ENCODE measurements at regions not wholly inside any gene's neighbourhood (a gene's known extent, or its start where the extent isn't known, plus 50 kb on each side); places are given as distances from the start of the nearest gene placed in this dataset.

GRCh38 chr2:51995293-51995692 is 963.4 kb upstream of the NRXN1 start:
- no peak overlapping the region for H3K4me3 ChIP-seq (ENCODE audit: low read length)
- H3K27ac ChIP-seq (ENCODE audit: low read length): no peak overlapping the region
- no peaks in the 10 kb centered on the region for H3K79me2 ChIP-seq (ENCODE audit: low read length)
- no peaks in the 10 kb centered on the region for H3F3A ChIP-seq (ENCODE audit: insufficient read depth, low read length)
- H3K27me3 ChIP-seq (replicated peaks; ENCODE audit: insufficient read depth, low read length): no peaks in the 10 kb centered on the region
- TF ChIP-seq EZH2phosphoT487 (IDR thresholded peaks at IDR 0.05; ENCODE audit: low read length) (no peak), CTCF (IDR thresholded peaks at IDR 0.05; ENCODE audit: low read length) (no peak), EZH2 (optimal IDR thresholded peaks at IDR 0.05; ENCODE audit: low read depth, low read length) (no peak)
- no peaks in the 10 kb centered on the region for H4K20me1 ChIP-seq (ENCODE audit: insufficient read depth, low read length)
- H3K9me3 ChIP-seq (replicated peaks; ENCODE audit: insufficient read depth, low read length): no peaks in the 10 kb centered on the region
- H3K9ac ChIP-seq (ENCODE audit: low read length): no peak overlapping the region
- DNase-seq: no peak
- no peak overlapping the region for H3K4me2 ChIP-seq (ENCODE audit: low read depth, low read length)
- no peaks in the 10 kb centered on the region for H3K36me3 ChIP-seq (replicated peaks; ENCODE audit: insufficient read depth, low read length)
- no peaks in the 10 kb centered on the region for H3K9me2 ChIP-seq (replicated peaks; ENCODE audit: insufficient read depth, low read length)
- H2AFZ ChIP-seq (ENCODE audit: low read length): no peak overlapping the region
- no peaks in the 10 kb centered on the region for H3K4me1 ChIP-seq (ENCODE audit: low read length)

DNA sequence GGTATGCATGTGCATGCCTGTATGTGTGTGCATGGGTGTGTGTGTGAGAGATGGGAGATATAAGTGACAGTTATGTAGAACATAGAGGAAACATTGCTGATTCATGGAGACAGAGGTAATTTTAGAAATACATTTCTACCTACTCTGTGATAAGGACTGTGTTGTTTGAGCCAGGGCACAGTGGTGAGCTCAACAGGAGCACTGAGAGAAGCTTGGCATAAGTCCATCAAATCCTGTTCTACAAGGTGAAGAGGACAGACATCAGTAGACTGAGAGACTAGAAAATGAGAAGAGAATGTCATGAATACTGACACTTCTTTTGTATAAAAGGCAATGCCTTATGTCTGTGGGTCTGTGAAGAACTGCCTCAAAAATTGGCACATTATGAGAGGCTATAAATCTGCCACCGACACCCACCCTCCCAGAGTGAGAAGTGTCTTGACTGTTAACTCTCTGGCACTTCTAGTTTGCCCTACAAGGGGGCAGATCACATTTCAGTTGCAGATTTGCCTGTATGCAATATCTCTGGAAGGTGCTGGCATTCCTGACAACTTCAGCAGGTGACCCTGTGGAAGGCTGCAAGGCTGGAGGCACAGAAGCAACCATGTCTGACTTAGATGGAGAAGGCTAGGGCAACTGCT is 962.3 kb upstream of the NRXN1 start:
- no peak overlapping the region for H3K4me2 ChIP-seq (ENCODE audit: low read depth, low read length)

DNA sequence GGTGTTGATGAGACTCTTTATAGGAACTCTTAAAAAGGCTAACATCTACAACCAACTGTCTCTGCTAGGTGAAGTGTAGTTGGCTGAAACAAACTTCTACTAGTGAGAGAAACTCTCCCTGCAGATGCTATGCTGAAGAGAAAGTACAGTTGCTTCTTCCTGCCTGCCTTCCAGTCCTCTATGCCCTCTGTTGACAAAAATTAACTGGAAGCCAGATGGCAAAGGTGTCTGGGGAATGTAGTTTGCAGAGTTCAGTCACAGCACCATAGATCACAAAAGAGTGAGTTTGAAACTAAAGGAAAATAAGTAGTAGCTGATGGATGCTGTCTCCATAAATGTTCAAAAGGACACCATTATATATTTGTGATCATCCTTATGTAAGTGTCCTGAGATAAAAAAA is 958.8 kb upstream of the NRXN1 start:
- no peak for TF ChIP-seq CTCF (IDR thresholded peaks at IDR 0.05; ENCODE audit: low read length)
- no peak for TF ChIP-seq EZH2phosphoT487 (IDR thresholded peaks at IDR 0.05; ENCODE audit: low read length)
- TF ChIP-seq EZH2 (optimal IDR thresholded peaks at IDR 0.05; ENCODE audit: low read depth, low read length): no peak
- no peak overlapping the region for H2AFZ ChIP-seq (ENCODE audit: low read length)

More for the DNA sequence above, 962.3 kb upstream of the NRXN1 start:
- no peak overlapping the region for H3K27ac ChIP-seq (ENCODE audit: low read length)
- H3F3A ChIP-seq (ENCODE audit: insufficient read depth, low read length): no peaks in the 10 kb centered on the region
- H3K27me3 ChIP-seq (replicated peaks; ENCODE audit: insufficient read depth, low read length): no peaks in the 10 kb centered on the region
- H3K79me2 ChIP-seq (ENCODE audit: low read length): no peaks in the 10 kb centered on the region
- H4K20me1 ChIP-seq (ENCODE audit: insufficient read depth, low read length): no peaks in the 10 kb centered on the region
- H3K36me3 ChIP-seq (replicated peaks; ENCODE audit: insufficient read depth, low read length): no peaks in the 10 kb centered on the region
- no peak overlapping the region for H3K9ac ChIP-seq (ENCODE audit: low read length)
- H2AFZ ChIP-seq (ENCODE audit: low read length): no peak overlapping the region
- no peak overlapping the region for H3K4me3 ChIP-seq (ENCODE audit: low read length)
- no peaks in the 10 kb centered on the region for H3K4me1 ChIP-seq (ENCODE audit: low read length)
- H3K9me3 ChIP-seq (replicated peaks; ENCODE audit: insufficient read depth, low read length): no peaks in the 10 kb centered on the region
- TF ChIP-seq EZH2phosphoT487 (IDR thresholded peaks at IDR 0.05; ENCODE audit: low read length) (no peak), EZH2 (optimal IDR thresholded peaks at IDR 0.05; ENCODE audit: low read depth, low read length) (no peak), CTCF (IDR thresholded peaks at IDR 0.05; ENCODE audit: low read length) (no peak)
- no peak for DNase-seq
- no peaks in the 10 kb centered on the region for H3K9me2 ChIP-seq (replicated peaks; ENCODE audit: insufficient read depth, low read length)

More for the DNA sequence above, 958.8 kb upstream of the NRXN1 start:
- Histone ChIP-seq H3F3A (ENCODE audit: insufficient read depth, low read length) (no peaks in the 10 kb centered on the region), H3K9ac (ENCODE audit: low read length) (no peak overlapping the region), H3K9me2 (replicated peaks; ENCODE audit: insufficient read depth, low read length) (no peaks in the 10 kb centered on the region), H3K9me3 (replicated peaks; ENCODE audit: insufficient read depth, low read length) (no peaks in the 10 kb centered on the region), H3K4me1 (ENCODE audit: low read length) (no peaks in the 10 kb centered on the region), H3K27me3 (replicated peaks; ENCODE audit: insufficient read depth, low read length) (no peaks in the 10 kb centered on the region), H3K36me3 (replicated peaks; ENCODE audit: insufficient read depth, low read length) (no peaks in the 10 kb centered on the region), H3K4me2 (ENCODE audit: low read depth, low read length) (no peak overlapping the region), H3K4me3 (ENCODE audit: low read length) (no peak overlapping the region), H3K79me2 (ENCODE audit: low read length) (no peaks in the 10 kb centered on the region), H4K20me1 (ENCODE audit: insufficient read depth, low read length) (no peaks in the 10 kb centered on the region), H3K27ac (ENCODE audit: low read length) (no peak overlapping the region)
- DNase-seq: no peak
